ENCODE measurements at regions not wholly inside any gene's neighbourhood (a gene's known extent, or its start where the extent isn't known, plus 50 kb on each side); places are given as distances from the start of the nearest gene placed in this dataset.

DNA sequence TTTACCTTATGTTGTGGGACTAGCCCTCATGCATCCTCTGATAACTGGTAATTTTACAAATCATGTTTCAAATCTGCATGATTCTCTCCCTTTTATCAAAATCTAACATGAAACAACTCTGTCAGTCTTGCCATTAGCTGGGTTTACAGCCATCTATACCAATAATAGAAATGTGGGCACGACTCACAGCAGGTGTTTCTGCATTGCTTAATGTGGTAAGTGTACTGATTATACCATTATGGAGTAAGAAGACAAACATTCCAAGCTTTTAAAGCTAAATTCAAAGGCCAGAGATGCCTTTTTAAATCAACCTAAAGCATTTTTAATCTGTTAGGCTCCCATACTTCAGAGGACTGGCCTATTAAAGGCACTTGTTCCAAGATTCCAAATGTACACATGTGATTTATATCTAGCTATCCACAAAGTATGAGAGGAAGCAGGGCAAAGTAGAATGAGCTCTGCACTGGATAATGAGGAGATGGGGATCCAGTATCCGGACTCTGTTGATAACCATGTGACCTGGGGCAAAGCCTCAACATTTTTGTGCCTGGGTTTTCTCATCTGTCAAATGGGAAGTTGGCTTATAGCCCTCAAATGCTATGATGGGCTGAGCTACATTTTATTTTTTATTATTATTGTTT, 52.3 kb upstream of the FUT8 start:
- TF ChIP-seq, protein P1, sequence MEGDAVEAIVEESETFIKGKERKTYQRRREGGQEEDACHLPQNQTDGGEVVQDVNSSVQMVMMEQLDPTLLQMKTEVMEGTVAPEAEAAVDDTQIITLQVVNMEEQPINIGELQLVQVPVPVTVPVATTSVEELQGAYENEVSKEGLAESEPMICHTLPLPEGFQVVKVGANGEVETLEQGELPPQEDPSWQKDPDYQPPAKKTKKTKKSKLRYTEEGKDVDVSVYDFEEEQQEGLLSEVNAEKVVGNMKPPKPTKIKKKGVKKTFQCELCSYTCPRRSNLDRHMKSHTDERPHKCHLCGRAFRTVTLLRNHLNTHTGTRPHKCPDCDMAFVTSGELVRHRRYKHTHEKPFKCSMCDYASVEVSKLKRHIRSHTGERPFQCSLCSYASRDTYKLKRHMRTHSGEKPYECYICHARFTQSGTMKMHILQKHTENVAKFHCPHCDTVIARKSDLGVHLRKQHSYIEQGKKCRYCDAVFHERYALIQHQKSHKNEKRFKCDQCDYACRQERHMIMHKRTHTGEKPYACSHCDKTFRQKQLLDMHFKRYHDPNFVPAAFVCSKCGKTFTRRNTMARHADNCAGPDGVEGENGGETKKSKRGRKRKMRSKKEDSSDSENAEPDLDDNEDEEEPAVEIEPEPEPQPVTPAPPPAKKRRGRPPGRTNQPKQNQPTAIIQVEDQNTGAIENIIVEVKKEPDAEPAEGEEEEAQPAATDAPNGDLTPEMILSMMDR (IDR thresholded peaks at IDR 0.05): no peak
- TF ChIP-seq POLR2A (IDR thresholded peaks at IDR 0.05): no peak
